Esophagus muscularis mucosa (tissue), 3 donors: ENCODE measurements at regions not wholly inside any gene's neighbourhood (a gene's known extent, or its start where the extent isn't known, plus 50 kb on each side); places are given as distances from the start of the nearest gene placed in this dataset.

Experiments used
- CTCF ChIP-seq, 3 experiments: fragments of 200-600 bp in 2 of 3; fragments of 450-650 bp in 1 of 3; sonication (generic) in 2 of 3; IDR thresholded peaks; one replicate each; pipeline ENCODE4 v1.5.1; 2017 to 2019; ENCODE audit warnings: antibody characterized with exemption in 3 of 3, mild to moderate bottlenecking in 2 of 3, moderate library complexity in 1 of 3
- POLR2A ChIP-seq: fragments of 450-650 bp; IDR thresholded peaks from one replicate; pipeline ENCODE4 v1.6.1; 2017; ENCODE audit warnings: antibody characterized with exemption, moderate library complexity, mild to moderate bottlenecking, low read depth

GRCh38 chr13:22846551-22846950 lies 334.2 kb upstream of the SGCG start:
- TF ChIP-seq CTCF (IDR thresholded peaks at IDR 0.05) (no peak), POLR2A (no peak)
